Calu3 (cell line): ENCODE measurements at regions not wholly inside any gene's neighbourhood (a gene's known extent, or its start where the extent isn't known, plus 50 kb on each side); places are given as distances from the start of the nearest gene placed in this dataset.
A peak's percentile ranks its signal among the peaks of the same experiment; 100 is the strongest.

Source experiments
- BruUV-seq: library from RNA; stranded (reverse); fragments of 400-500 nt; replicated peaks from 2 replicates; lab custom pipeline; 2021; lab: Mats Ljungman, UMichigan
- CTCF ChIA-PET: fragments of 300-600 bp; sonication (Branson Sonifier 250); formaldehyde crosslinking; loops from one replicate; lab custom pipeline; 2022; ENCODE audit warnings: antibody characterized with exemption; lab: Charles Lee
- DNase-seq: peaks from one replicate; pipeline ENCODE4 v3.0.0; 2022
- H3K27ac Mint-ChIP-seq: one replicate; pipeline ENCODE4 v1.8.0; 2022; ENCODE audit warnings: mixed read lengths; ENCODE audit not compliant: unreplicated experiment
- H3K27me3 Mint-ChIP-seq: one replicate; pipeline ENCODE4 v1.8.0; 2022; ENCODE audit warnings: mixed read lengths; ENCODE audit not compliant: unreplicated experiment
- H3K36me3 Mint-ChIP-seq: one replicate; pipeline ENCODE4 v1.8.0; 2022; ENCODE audit warnings: mild to moderate bottlenecking, moderate library complexity, mixed read lengths; ENCODE audit not compliant: insufficient read depth, unreplicated experiment
- H3K4me1 Mint-ChIP-seq: one replicate; pipeline ENCODE4 v1.8.0; 2022; ENCODE audit warnings: mild to moderate bottlenecking, low read depth, mixed read lengths; ENCODE audit not compliant: unreplicated experiment
- H3K4me3 Mint-ChIP-seq: one replicate; pipeline ENCODE4 v1.8.0; 2022; ENCODE audit warnings: mild to moderate bottlenecking, low read depth, moderate library complexity, mixed read lengths; ENCODE audit not compliant: unreplicated experiment
- H3K9me3 Mint-ChIP-seq: one replicate; pipeline ENCODE4 v1.8.0; 2022; ENCODE audit warnings: low read depth, mixed read lengths; ENCODE audit not compliant: unreplicated experiment
- CTCF ChIP-seq: fragments of 200-600 bp; IDR thresholded peaks from one replicate; pipeline ENCODE4 v1.8.0; 2022; ENCODE audit warnings: antibody characterized with exemption; ENCODE audit not compliant: unreplicated experiment
- intact Hi-C: fragments of 100-400 bp; cut with micrococcal nuclease; formaldehyde crosslinking; loops from one replicate; pipeline ENCODE4 v1.10.0; 2022; ENCODE audit not compliant: unreplicated experiment

- no peak overlapping the region for H3K27ac Mint-ChIP-seq
- BruUV-seq, result no TSS peak
- peaks cover 5% of the 10 kb centered on the region for H3K9me3 Mint-ChIP-seq
- no peaks in the 10 kb centered on the region for H3K27me3 Mint-ChIP-seq
- TF ChIP-seq CTCF, result no peak
- no peaks in the 10 kb centered on the region for H3K4me1 Mint-ChIP-seq
- DNase-seq, result no peak
- no peak overlapping the region for H3K4me3 Mint-ChIP-seq
- H3K36me3 Mint-ChIP-seq, result no peaks in the 10 kb centered on the region
- intact Hi-C loops, result no loop called here
- CTCF ChIA-PET, result no interaction called here
Observed at GRCh38 chr1:195894411-195894810, 713.8 kb downstream of the KCNT2 start.

- Mint-ChIP-seq H3K4me3 (no peak overlapping the region), H3K27ac (no peak overlapping the region), H3K36me3 (no peaks in the 10 kb centered on the region), H3K9me3 (peaks cover 4% of the 10 kb centered on the region), H3K4me1 (no peaks in the 10 kb centered on the region), H3K27me3 (no peaks in the 10 kb centered on the region)
- intact Hi-C loops, result no loop called here
- CTCF ChIA-PET, result no interaction called here
- peak; percentile 16 for TF ChIP-seq CTCF
- BruUV-seq, result no TSS peak
- no peak for DNase-seq
Observed at GRCh38 chr1:195886000-195886399, 722.2 kb downstream of the KCNT2 start.

GRCh38 chr1:195878478-195878877, 729.8 kb downstream of the KCNT2 start:
- Mint-ChIP-seq H3K4me1 (no peaks in the 10 kb centered on the region), H3K27me3 (no peaks in the 10 kb centered on the region), H3K27ac (no peak overlapping the region), H3K9me3 (no peaks in the 10 kb centered on the region), H3K4me3 (no peak overlapping the region), H3K36me3 (no peaks in the 10 kb centered on the region)
- BruUV-seq, result no TSS peak
- CTCF ChIA-PET, result no interaction called here
- intact Hi-C loops, result no loop called here
- no peak for TF ChIP-seq CTCF
- DNase-seq, result no peak

- H3K27me3 Mint-ChIP-seq, result no peaks in the 10 kb centered on the region
- no peaks in the 10 kb centered on the region for H3K4me1 Mint-ChIP-seq
- no peak overlapping the region for H3K4me3 Mint-ChIP-seq
- no peak overlapping the region for H3K27ac Mint-ChIP-seq
- BruUV-seq, result no TSS peak
- CTCF ChIA-PET, result no interaction called here
- TF ChIP-seq CTCF, result no peak
- no peaks in the 10 kb centered on the region for H3K36me3 Mint-ChIP-seq
- peaks cover 3% of the 10 kb centered on the region for H3K9me3 Mint-ChIP-seq
- intact Hi-C loops, result no loop called here
- DNase-seq, result no peak
Observed at GRCh38 chr1:195876792-195877191, 731.4 kb downstream of the KCNT2 start.
